ENCODE measurements at regions not wholly inside any gene's neighbourhood (a gene's known extent, or its start where the extent isn't known, plus 50 kb on each side); places are given as distances from the start of the nearest gene placed in this dataset.

DNA sequence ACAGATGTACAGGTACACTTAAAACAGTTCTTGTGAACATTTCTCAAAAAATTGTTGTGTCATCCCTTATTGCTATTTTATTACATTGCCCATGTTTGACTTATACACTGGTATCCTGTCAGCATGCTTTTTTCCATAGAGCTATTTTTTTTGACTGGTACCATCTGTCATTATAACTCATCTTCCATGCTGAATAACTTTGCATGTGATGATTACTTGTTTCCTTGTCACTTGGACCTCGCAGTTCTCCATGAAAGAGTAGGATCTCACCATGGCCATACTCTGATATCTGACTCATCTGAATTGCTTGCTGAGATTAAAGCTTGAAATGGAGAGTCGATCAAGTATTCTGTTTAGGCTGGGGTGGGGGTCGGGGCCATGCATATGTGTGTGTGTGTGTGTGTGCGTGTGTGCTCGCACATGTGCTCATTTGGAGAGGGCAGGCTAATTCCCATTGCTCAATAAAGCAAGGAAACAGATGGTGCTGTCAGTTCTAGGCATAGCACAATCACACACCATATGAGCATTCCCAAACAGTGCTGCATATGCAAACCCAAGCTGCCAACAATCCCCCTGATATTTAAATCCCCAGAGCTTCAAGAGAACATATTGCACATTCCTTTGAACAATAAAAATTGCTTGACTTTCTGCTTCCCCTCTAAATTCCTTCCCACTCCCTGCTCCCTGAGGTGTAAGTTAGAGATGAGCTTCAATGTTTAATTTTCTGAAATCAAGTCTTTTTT lies 62.9 kb downstream of the NHLRC3 start:
- no peaks in the 10 kb centered on the region for H3K27me3 ChIP-seq
- intact Hi-C loops (cut with DNase I) = no loop called here
- no peaks in the 10 kb centered on the region for H3K36me3 ChIP-seq
- no peaks in the 10 kb centered on the region for H3K9me3 ChIP-seq
- no peak overlapping the region for H3K4me3 ChIP-seq
- TF ChIP-seq, protein P1, sequence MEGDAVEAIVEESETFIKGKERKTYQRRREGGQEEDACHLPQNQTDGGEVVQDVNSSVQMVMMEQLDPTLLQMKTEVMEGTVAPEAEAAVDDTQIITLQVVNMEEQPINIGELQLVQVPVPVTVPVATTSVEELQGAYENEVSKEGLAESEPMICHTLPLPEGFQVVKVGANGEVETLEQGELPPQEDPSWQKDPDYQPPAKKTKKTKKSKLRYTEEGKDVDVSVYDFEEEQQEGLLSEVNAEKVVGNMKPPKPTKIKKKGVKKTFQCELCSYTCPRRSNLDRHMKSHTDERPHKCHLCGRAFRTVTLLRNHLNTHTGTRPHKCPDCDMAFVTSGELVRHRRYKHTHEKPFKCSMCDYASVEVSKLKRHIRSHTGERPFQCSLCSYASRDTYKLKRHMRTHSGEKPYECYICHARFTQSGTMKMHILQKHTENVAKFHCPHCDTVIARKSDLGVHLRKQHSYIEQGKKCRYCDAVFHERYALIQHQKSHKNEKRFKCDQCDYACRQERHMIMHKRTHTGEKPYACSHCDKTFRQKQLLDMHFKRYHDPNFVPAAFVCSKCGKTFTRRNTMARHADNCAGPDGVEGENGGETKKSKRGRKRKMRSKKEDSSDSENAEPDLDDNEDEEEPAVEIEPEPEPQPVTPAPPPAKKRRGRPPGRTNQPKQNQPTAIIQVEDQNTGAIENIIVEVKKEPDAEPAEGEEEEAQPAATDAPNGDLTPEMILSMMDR (IDR thresholded peaks at IDR 0.05) = no peak
- TF ChIP-seq POLR2A (IDR thresholded peaks at IDR 0.05) (no peak), EP300 (IDR thresholded peaks at IDR 0.05) (no peak)
- H3K4me1 ChIP-seq (ENCODE audit: insufficient read depth) = no peaks in the 10 kb centered on the region
- DNase-seq = no peak
- WGBS, 3 donors = 76 to 85% (median 81%) methylated on average over 5 of the region's 5 CpGs
- no peak overlapping the region for H3K27ac ChIP-seq

DNA sequence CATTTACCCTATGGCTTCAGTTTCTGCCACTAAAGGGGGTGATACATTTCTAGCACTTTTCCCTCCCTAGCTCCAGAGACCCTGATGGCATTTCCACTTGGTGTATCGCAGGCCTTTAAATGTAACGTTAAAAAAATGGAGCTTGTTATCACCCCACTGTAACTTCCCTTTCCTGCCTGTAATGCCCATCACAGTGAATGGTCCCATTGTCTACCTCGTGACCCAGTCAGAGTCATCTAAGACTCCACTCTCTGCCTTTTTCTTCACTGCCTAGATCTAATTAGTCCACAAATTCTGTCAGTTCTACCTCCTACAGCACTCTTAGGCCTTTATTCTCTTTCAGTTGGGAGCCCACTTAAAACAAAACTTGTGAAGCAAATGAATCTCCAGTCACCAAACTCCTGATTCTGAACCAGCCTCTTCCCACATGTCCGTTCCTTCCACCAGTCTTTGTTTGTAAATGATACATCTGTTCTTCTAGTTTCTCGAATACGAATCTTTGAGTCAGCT lies 64.8 kb downstream of the NHLRC3 start:
- Histone ChIP-seq H3K4me1 (ENCODE audit: insufficient read depth) (no peaks in the 10 kb centered on the region), H3K9me3 (no peaks in the 10 kb centered on the region), H3K27me3 (no peaks in the 10 kb centered on the region), H3K36me3 (no peaks in the 10 kb centered on the region), H3K27ac (no peak overlapping the region), H3K4me3 (no peak overlapping the region)
- intact Hi-C loops (cut with DNase I) = no loop called here
- TF ChIP-seq POLR2A (IDR thresholded peaks at IDR 0.05) = no peak
- TF ChIP-seq EP300 (IDR thresholded peaks at IDR 0.05) = no peak
- TF ChIP-seq, protein P1 (IDR thresholded peaks at IDR 0.05) = no peak
- no peak for DNase-seq
- 61 to 68% (median 67%) methylated on average over 6 of the region's 6 CpGs for WGBS, 3 donors

DNA sequence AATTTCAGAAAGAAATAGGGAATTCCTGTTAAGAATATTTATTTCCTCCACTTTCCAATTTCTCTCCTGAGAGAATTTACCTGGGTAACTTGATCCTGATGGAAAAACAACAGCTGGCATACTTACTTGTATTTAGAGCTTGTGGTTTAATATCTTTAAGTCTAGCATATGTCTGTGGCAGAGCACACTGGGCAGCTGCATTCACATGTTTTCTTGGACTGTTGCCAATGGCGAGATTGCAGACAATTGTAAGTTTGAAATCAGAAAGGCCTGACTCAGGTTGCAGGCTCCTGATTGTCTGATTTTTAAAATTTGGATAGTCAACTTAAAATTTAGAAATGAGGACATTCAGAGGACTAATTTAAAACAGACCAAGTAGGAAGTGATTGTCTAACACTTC lies 66.9 kb downstream of the NHLRC3 start:
- no peak overlapping the region for H3K27ac ChIP-seq
- H3K4me1 ChIP-seq (ENCODE audit: insufficient read depth) = no peaks in the 10 kb centered on the region
- intact Hi-C loops (cut with DNase I) = no loop called here
- H3K27me3 ChIP-seq = no peaks in the 10 kb centered on the region
- DNase-seq = no peak
- H3K36me3 ChIP-seq = no peaks in the 10 kb centered on the region
- WGBS, 3 donors = 9 to 16% (median 15%) methylated on average over 1 of the region's 1 CpG
- H3K9me3 ChIP-seq = no peaks in the 10 kb centered on the region
- H3K4me3 ChIP-seq = no peak overlapping the region
- no peak for TF ChIP-seq EP300 (IDR thresholded peaks at IDR 0.05)
- TF ChIP-seq, protein P1 (IDR thresholded peaks at IDR 0.05) = no peak
- TF ChIP-seq POLR2A (IDR thresholded peaks at IDR 0.05) = no peak

DNA sequence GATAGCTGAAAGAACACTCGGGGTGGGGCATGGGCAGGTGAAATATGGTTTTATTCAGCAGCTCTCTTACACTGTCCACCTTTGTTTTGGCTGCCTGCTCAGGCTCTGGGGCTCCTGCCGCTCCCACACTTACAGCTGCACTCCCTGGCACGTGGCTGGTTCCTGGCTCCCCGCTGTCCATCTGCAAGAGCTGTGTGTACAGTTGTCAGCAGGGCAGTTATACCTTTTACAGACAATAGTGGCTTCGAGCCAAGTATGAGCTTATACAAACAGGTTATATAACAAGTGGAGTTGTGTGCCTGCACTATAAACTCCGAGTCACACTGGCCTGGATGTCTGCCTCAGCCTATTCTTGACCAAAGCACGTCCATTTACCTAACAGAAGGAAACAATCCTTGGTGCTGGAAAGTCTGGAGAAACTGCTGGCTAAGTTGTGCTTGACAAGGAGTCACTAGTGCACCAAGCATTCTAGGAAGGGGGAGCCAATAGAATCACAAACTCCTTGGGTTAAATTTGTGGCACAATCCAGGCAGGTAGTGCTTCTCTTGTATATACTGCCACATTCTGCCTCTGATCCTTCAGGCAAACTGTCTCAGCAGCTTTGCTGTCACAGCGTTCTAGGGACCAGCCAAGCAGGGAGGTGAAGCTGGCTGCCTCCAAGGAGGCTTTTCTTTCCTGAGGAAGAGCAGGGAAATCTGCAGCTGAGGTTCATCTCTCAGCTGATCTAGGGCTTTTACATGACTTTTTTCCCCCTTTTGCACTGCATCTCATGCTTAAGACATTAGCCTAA lies 68.2 kb downstream of the NHLRC3 start:
- intact Hi-C loops (cut with DNase I) = no loop called here
- Histone ChIP-seq H3K36me3 (no peaks in the 10 kb centered on the region), H3K9me3 (no peaks in the 10 kb centered on the region), H3K4me3 (no peak overlapping the region), H3K4me1 (ENCODE audit: insufficient read depth) (no peaks in the 10 kb centered on the region), H3K27ac (no peak overlapping the region), H3K27me3 (no peaks in the 10 kb centered on the region)
- DNase-seq = no peak
- 70 to 74% (median 71%) methylated on average over 8 of the region's 8 CpGs for WGBS, 3 donors
- TF ChIP-seq EP300 (IDR thresholded peaks at IDR 0.05) (no peak), POLR2A (IDR thresholded peaks at IDR 0.05) (no peak)
- TF ChIP-seq, protein P1 (IDR thresholded peaks at IDR 0.05) = no peak
